ENCODE measurements at regions not wholly inside any gene's neighbourhood (a gene's known extent, or its start where the extent isn't known, plus 50 kb on each side); places are given as distances from the start of the nearest gene placed in this dataset.
"Not testable (repeated sequence)": the region's sequence is repeated elsewhere in the genome, so short reads cannot be mapped to it uniquely, and the experiment has no call there.

DNA sequence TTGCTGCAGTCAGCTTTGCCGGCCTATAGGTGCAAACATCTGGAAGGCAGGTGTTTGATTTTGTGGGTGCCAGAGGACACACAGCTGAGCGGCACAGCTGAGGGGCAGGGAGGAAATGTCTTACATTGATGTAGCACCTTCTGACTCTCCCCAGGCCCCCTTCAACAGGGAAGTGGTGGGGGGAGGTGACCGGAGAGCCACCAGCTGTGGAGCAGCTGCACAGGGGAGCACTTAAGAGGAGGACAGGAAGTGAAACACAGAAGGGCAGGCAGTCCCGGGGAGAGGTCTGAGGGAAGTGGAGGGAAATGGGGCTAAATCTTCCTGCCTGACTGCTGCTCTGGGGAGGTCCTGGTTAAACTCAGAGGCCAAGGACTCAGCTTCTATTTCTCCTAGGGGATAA lies 409.1 kb downstream of the TNS1 start:
- DNase-seq (ENCODE audit: low read depth): no peak

DNA sequence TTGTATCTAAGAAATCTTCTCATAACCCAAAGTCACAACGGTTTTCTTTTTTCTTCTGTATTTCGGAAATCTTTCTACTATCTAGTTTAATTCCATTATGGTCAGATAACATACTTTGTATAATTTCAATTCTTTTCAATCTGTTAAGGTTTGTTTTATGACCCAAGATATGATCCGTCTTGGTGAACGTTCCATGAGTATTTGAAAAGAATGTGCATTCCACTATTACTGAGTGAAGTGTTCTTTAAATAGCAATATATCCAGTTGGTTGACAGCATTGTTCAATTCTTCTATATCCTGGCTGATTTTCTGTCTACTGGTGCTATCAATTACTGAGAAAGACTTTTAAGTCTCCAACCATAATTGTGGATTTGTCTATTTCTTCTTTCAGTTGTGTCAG lies 414.5 kb downstream of the TNS1 start:
- DNase-seq (ENCODE audit: low read depth): no peak

DNA sequence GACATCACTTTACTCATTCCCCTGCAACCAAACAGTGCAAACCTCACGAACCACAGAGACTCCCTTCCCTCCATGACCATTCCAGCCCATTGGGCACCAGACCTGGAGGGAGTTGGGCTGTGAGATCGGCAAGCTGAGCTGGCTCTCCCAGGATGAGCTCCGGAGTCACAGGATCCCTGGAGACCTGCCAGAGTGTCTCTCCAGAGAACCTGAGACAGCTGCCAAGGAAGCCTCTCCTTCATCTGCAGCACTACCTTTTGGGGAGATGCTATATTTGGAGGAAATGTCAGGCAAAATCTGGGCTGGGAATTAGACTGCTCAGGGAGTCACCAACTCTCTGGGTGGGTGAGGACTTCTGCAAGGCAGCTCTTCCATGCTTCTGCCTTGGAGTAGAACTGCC lies 417.4 kb downstream of the TNS1 start:
- DNase-seq (ENCODE audit: low read depth): no peak

DNA sequence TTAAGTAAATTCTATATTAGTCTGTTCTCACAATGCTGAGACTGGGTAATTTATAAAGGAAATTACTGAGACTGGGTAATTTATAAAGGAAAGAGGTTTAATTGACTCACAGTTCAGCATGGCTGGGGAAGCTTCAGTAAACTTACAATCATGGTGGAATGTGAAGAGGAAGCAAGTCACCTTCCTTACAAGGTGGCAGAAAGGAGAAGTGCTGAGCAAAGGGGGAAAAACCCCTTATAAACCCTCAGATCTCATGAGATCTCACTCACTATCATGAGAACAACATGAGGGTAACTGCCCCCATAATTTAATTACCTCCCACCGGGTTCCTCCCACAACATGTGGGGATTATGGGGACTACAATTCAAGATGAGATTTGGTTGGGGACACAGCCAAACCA lies 422.4 kb downstream of the TNS1 start:
- not testable (repeated sequence) for DNase-seq (ENCODE audit: low read depth)

DNA sequence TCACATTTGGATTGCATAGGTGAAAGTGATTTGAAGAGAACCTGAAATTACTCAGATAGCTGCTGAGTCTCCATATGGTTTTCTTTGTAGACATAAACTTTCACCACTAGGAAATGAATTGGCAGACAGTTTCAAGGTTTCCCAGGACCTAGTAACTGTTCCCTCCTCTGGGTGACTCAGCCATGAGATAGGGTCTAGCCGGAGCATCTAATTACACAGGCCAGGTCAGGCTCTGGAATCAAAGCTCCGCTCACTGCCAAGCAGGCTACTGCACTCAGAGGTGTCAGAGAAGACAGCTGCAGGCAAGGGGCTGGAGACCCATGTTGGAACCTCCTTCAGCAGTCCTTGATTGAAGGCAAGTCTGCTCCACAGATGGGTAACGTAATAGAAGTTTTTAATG lies 429.2 kb downstream of the TNS1 start:
- no peak for DNase-seq (ENCODE audit: low read depth)

DNA sequence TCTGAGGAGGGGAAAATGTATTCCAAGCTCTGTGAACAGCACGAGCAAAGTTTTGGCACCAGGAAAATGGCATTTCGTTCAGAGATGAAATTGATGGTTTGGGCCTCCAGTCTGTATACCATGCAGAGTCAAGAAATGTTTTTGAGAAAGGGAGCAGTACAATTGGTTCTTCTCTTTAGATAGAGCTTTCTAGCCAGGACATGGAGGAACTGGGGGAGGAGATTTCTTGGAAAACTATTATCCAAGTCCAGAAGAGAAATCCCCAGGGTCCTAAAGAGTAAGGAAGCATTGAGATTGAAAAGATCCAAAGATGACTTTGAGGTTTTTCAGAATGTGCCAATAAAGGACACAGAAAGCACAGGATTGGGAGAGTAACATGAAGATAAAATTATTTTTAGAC lies 432.4 kb downstream of the TNS1 start:
- DNase-seq (ENCODE audit: low read depth): no peak

DNA sequence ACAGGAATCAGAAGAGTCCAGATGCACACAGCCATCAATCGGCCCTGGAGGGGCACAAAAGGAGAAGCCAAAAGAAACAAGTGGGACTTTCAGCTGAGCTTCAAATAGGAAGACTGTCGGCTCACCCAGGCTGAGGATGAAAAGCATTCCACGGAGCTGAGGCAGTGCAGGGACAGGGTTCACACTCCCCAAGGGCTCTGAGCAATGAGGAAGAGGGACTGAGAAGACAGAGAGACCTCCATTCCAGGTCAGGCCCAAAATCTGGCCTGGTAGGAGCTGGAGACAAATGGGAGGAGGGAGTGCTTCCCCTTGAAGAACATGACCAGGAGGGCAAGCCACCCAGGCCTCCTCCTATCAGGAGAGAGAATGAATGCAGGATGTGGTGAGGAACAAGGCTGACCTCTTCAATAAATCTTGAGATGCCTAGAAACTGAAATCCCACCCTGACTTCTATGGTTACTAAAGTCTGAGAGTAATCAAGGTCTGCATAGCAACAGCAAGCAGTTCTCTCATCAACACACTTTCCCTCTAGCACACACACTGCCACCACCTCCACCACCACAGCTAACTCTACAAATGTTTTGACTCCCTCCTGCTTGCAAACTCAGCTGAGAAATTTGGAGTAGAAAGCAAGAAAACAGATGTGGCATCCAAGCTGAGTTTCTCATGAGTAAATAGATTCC lies 434.4 kb downstream of the TNS1 start:
- DNase-seq (ENCODE audit: low read depth): no peak

DNA sequence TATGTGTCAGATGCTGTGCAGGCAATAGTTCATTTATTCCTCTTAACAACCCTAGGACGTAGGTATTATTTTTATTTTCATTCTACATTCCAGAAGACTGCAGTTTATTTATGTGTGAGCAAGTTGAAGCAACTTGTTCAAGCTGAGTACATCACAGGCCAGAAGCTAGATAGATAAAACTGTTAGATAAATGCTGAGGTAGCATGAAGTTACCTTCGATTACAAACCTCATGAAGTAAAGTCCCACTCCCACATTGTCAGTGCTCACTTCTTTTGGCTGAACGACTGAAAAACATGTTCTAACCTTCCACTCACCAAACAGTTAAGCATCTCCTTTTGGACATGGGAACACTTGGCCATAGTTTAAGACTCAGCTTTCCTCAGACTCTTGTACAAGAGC lies 439.2 kb downstream of the TNS1 start:
- no peak for DNase-seq (ENCODE audit: low read depth)

DNA sequence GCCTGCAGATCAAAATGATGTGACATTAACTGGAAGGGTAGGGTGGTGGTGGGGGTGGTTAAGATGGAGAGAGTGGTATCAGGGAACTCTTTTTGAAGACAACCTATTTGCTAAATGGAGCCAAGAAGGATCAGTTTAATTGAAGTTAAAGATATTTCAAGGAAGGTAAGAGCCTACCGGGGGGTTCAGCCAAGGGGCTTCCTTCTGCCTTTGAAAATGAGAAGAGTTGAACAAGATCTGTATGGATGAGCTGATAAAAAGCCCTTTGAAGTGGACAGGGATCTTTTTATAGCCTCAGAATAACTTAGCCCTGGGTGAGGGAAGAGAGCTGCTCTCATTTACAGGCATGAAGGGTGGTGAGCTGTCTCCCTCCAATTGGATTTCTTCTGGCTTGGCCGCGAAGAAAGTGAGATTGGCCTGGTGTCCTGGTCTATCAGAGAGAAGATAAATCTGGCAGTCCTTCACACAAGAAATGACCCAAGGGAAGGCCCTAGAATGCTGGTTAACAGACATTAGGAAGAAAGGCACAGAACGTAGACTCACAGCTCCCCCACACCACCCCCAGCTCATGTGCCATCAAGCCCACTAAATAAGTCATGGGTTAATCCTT lies 439.8 kb downstream of the TNS1 start:
- no peak for DNase-seq (ENCODE audit: low read depth)

DNA sequence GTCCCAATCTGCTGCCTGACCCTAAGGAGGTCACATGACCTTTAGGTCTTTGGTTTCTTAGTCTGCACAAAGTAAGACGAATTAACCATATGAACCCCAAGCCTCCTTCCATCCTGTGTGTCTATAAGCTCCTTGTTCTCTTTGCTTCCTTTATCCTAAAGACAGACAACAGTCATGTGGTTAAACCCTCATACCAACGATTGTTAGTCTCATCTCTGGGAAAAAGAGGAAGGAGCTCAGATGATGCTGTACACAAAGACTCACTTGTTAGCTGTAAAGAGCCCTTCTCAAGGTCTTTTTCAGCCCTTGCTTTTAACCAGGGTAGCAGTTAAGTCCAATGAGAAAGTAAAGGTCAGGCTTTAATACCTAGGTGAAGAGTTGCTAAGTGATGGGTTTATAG lies 443.7 kb downstream of the TNS1 start:
- no peak for DNase-seq (ENCODE audit: low read depth)

DNA sequence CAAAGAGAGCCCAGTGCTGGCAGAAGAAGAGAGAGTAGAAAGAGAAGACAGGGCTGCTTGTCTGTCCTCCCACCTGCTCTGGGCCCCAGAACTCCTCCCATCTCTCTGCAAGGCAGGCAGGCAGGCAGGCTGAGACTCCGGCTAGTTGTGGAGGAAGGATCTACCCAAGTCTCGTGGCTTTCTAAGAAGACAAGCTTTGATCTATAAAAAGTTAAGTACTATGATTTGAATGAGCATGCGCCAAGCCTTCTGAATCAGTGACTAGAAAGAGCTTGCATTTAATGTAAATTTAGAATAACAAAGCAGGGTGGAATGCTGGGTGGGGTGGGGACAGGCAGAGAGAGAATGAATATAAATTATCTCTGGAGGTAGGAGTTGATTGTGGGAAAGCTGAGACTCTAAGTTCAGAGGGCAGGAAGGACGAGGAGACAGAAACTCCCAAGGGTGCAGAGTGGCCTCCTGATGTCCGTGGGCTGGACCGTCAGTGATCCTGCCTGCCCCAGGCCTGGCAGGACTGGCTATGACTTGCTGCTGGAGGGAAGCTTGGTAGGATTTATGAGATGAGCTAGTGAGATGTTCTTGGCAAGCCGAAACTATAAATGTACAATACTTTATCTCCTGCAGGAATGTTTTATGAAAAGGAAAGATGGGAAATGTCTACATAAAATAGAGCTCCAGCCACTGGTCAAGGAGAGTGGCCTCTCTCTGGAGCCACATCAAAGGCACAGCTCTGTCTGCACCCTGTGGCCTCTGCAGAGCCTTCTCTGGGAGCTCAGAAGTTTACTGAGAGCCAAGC lies 447.5 kb downstream of the TNS1 start:
- no peak for DNase-seq (ENCODE audit: low read depth)

DNA sequence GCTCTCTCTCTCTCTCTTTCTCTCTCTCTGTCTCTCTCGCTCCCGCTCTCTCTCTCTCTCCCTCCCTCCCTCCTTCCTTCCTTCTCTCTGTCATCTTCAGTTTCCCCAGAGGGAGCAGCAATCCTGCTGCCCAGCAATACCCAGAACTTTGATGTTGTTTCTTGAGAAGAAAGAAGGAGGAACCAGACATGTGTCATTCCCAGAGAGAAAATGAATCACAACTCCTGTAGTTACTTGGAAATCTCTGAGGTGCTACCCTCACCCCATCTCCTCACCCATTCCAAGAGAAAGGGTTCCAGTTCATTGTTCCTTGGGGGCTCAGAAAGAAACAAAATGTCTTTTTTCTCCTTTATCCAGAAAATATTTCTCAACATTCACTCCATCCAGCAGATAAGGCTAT lies 449.1 kb downstream of the TNS1 start:
- no peak for DNase-seq (ENCODE audit: low read depth)

DNA sequence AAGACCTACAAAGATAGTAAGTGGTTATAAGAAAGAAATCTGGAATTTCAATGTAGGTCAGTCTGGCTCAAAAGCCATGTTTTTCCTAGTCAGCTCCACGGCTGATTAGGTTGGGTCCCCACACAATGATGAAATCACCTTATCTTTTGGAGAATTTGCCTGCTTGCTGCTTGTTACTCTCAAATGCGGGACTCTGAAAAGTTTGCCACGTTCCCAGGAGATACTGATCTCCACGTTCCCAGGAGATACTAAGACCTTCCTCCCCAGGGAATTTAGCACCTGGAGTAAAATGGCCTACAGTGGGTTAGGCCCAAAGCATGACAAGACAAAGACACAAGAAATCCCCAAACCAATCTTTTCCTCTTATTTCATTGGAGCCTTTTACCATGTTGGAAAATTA lies 449.6 kb downstream of the TNS1 start:
- no peak for DNase-seq (ENCODE audit: low read depth)

DNA sequence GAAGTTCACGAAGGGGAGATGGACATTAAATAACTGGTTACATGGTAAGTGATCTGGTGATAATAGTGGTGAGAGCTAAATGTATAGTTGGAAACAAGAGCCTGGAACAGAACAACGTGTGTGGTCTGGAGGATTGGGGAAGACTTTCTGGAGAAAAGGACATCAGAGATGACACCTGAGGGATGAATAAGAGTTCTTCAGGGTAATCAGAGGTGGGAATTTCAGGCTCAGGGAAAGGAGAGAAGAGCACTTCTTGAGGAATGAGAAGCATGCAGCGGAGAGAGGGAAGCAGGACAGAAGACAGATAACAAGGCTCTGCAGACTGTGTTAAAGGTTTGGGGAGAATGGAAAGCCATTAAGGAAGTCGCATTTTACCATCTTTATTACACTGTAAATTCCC lies 450.7 kb downstream of the TNS1 start:
- no peak for DNase-seq (ENCODE audit: low read depth)

DNA sequence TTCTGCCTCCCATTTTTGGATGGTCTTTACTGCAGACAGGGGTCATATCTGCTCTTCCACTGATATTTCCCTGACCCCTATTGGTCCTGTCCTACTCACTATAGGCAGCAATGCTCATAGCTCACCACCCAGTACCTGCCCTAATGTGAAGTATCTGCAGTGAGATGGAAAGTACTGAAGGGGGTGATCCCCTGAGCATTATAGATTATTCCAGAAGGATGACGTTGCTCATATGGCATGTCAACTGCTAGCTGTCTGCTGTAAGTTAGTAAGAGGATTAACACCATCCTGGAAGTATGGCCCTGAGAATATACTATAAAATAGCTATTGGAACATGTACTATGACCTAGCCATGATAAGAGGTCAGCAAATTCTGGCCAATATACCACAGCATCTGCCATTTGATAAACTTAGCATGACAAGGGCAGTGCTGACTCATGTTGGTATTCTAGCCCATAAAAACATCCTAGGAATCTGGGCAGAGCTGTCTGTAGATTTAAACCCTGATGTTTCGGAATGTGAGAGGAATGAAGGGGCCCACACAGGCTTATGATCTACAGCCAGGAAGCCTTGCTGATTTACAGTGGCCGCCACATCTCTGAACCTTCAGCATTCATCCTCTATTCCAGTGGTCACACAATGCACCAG lies 451.4 kb downstream of the TNS1 start:
- DNase-seq (ENCODE audit: low read depth): no peak

DNA sequence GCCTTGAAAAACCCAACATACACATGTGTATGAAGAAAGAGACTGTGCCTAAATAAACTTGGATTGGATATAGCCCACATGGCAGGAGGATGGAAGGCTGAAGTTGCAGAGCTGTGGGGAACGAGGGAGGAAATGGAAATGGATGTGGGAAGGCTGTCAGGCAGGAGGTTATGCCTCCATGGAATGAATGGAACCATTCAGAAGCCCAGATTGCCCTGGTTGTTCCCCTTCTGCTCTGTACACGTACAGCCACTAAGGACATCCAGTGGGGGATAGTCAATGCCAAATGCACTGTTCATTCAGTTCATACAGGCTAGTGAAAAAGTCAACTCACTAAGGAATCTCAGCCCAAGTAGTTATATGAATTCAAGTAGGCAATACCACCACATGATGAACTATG lies 463.7 kb downstream of the TNS1 start:
- DNase-seq (ENCODE audit: low read depth): no peak

DNA sequence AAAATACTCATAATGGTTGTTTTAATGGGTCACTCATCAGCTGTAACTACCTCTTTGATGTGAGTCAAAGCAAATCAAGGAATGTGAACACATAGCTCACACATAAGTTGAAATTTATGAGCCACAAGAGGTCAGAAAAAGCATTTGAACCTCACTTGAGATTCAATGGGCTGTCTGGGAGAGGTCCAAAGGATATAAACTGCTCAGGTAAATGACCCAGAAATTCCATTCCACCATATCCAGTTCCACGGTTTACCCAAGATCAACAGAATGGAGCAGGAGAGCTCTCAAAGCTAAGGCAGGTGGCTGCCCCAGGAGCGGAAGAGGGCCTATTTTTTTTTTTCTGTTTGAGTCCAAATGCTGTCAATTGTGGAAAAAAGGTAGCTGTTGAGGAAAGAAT lies 464.1 kb downstream of the TNS1 start:
- no peak for DNase-seq (ENCODE audit: low read depth)

DNA sequence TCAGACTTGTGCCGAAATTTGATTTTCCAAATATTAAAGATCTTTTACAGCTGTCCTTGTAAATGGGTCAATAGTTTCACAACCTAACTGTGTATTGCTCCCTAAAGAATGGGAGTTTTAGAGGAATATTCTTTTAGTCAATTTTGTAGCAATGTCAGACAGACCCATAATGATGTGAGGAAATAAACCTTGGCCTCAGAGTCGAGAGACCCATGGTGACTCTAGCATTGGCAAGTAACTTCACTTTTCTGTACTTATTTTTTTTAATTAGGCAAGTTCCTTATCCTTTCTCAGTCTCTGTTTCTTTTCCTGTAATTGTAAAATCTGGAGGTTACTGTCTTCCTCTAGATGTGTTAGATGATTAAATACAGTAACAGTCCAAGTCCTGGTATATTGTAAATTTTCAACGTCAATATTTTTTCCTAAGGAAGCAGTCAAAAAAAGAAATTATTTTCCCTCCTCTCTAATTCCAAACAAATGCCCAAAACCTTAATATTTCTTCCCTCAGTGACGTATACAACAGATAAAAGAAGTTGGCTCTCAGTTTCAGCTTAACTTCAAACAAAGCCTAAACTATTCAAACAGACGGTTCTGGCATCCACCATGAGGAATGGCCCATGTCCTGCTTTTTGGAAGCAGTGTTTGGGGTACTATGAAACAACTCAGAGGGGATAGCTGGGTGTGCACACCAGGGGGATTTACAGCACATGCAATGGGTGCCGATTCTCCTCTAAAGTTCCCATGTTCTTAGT lies 466.7 kb downstream of the TNS1 start:
- DNase-seq (ENCODE audit: low read depth): no peak

DNA sequence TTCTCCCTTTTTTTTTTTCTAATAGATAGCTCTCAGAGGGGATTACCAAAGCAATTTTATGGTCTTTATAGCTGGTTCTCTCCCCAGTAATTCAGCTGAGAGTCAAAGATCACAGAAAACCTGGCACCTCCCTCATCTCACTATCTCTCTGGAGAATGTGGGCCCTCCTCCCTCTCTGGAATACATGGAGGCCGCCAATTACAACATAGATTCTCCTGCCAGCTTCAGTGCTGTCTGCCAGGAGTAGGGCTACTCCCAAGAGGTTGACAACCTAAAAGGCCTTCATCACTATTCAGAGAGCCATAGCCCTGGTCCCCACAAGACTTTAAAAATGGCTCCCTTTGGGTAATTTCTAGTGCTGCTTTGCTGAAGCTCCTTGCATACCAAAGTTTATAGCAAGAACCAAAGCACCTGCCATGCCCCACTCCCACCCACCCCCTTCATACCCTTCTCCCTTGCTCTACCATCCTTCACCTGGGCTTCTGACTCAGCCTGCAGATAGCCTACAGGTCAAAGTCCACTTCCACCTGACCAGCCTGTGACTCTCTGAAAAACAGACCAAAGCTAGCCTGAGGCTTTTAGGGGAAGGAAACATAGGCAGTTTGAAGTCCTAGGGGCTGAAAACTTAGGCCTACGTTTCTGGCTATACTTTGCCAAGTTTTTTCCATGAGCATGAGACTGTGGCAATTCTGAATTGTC lies 472.3 kb downstream of the TNS1 start:
- DNase-seq (ENCODE audit: low read depth): no peak

DNA sequence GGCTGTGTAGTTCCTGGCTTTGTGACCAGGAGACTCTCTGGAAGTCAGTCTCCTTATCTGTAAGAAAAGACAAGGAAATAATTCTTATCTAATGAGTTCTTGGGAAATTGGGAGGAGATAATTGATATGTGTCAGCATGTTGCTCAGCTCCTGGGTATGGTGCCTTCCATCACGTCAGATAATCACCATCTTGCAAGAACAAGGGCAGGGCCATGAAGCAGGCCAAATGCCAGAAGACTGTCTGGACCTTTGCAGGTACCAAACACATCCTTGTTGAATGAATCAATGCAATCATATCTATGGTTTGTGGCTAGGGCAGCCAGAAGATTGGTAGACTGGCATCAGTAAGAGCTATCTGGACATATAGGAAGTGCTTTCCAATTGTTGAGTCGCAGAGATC lies 473.5 kb downstream of the TNS1 start:
- no peak for DNase-seq (ENCODE audit: low read depth)

DNA sequence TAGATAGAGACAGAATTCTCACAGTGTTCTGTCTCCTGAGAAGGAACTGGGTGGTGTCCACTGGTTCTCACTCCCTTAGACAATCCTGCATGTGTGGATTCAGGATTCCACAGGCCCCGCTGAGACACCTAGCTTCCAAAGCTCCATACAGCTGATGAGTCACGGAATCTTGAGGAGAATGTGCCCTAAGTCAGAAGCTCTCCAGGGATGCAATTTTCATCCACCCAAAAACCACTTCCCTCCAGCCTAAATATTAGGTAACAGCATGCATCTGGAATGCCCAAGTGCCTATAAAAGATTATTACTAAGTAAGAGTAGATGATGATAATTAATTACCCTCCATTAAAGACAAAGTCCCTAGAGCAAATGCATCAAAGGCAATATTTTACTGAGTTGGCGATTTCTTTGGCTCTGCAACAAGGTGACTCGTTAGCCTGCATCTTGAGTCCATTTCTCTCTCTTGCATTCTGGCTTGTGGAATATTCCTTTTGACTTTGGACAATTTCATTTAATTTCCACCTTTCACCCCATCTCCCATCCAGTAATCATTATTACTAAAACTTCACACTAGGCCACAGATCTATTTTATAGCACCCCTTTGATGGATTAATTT lies 475.1 kb downstream of the TNS1 start:
- no peak for DNase-seq (ENCODE audit: low read depth)
